Stimulated activated naive CD4-positive, alpha-beta T cell (primary cell): ENCODE measurements at regions not wholly inside any gene's neighbourhood (a gene's known extent, or its start where the extent isn't known, plus 50 kb on each side); places are given as distances from the start of the nearest gene placed in this dataset.
"Not testable (repeated sequence)": the region's sequence is repeated elsewhere in the genome, so short reads cannot be mapped to it uniquely, and the experiment has no call there.

Experiments
- DNase-seq, 6 experiments: peaks; one replicate each; lab custom pipeline; 2025; lab: John Stamatoyannopoulos, UW

- no peak for DNase-seq
These were observed 535.4 kb downstream of the RAB38 start for GRCh38 chr11:87639753-87640364.

GRCh38 chr11:87635001-87635400 is 540.2 kb downstream of the RAB38 start:
- no peak for DNase-seq

- no peak for DNase-seq
These were observed 540.9 kb downstream of the RAB38 start for GRCh38 chr11:87634331-87634730.

- DNase-seq, result no peak
These were observed 546.3 kb downstream of the RAB38 start for GRCh38 chr11:87628957-87629356.

- DNase-seq, result no peak
These were observed 547.1 kb downstream of the RAB38 start for GRCh38 chr11:87628026-87628580.

- not testable (repeated sequence) for DNase-seq
These were observed 551.5 kb downstream of the RAB38 start for GRCh38 chr11:87623531-87624365.

GRCh38 chr11:87616511-87616910 is 558.7 kb downstream of the RAB38 start:
- DNase-seq, result no peak

- no peak for DNase-seq
These were observed 566.6 kb downstream of the TMEM135 start for GRCh38 chr11:87604350-87604749.

GRCh38 chr11:87603887-87604286 is 566.2 kb downstream of the TMEM135 start:
- DNase-seq, result no peak

GRCh38 chr11:87602776-87603175 is 565.0 kb downstream of the TMEM135 start:
- no peak for DNase-seq

GRCh38 chr11:87600938-87601337 is 563.2 kb downstream of the TMEM135 start:
- DNase-seq, result no peak

GRCh38 chr11:87597725-87598124 is 560.0 kb downstream of the TMEM135 start:
- DNase-seq, result no peak

GRCh38 chr11:87596176-87596575 is 558.4 kb downstream of the TMEM135 start:
- no peak for DNase-seq

- no peak for DNase-seq
These were observed 551.3 kb downstream of the TMEM135 start for GRCh38 chr11:87589082-87589481.

GRCh38 chr11:87585613-87586012 is 547.9 kb downstream of the TMEM135 start:
- DNase-seq, result not testable (repeated sequence)

GRCh38 chr11:87583931-87584330 is 546.2 kb downstream of the TMEM135 start:
- no peak for DNase-seq

GRCh38 chr11:87575088-87575487 is 537.4 kb downstream of the TMEM135 start:
- DNase-seq, result no peak

- DNase-seq, result no peak
These were observed 536.5 kb downstream of the TMEM135 start for GRCh38 chr11:87574193-87574592.

- DNase-seq, result no peak
These were observed 536.0 kb downstream of the TMEM135 start for GRCh38 chr11:87573708-87574107.

GRCh38 chr11:87572881-87573280 is 535.1 kb downstream of the TMEM135 start:
- no peak for DNase-seq

GRCh38 chr11:87560352-87560751 is 522.6 kb downstream of the TMEM135 start:
- no peak for DNase-seq

GRCh38 chr11:87559852-87560251 is 522.1 kb downstream of the TMEM135 start:
- not testable (repeated sequence) for DNase-seq

GRCh38 chr11:87555101-87555500 is 517.4 kb downstream of the TMEM135 start:
- no peak for DNase-seq
